C4-2B (cell line): ENCODE measurements at regions not wholly inside any gene's neighbourhood (a gene's known extent, or its start where the extent isn't known, plus 50 kb on each side); places are given as distances from the start of the nearest gene placed in this dataset.
"Not testable (repeated sequence)": the region's sequence is repeated elsewhere in the genome, so short reads cannot be mapped to it uniquely, and the experiment has no call there.

Source experiments
- CTCF ChIP-seq: fragments of 450-650 bp; conservative IDR thresholded peaks from 2 replicates; pipeline ENCODE4 v1.5.1; 2017; ENCODE audit warnings: mild to moderate bottlenecking
- ZFX ChIP-seq: fragments of 450-650 bp; IDR thresholded peaks from 2 replicates; pipeline ENCODE4 v1.6.1; 2017

GRCh38 chr3:48068320-48068719, 52.1 kb upstream of the MAP4 start:
- not testable (repeated sequence) for TF ChIP-seq CTCF, ZFX
